Astrocyte (in vitro differentiated cells and primary cell): ENCODE measurements at regions not wholly inside any gene's neighbourhood (a gene's known extent, or its start where the extent isn't known, plus 50 kb on each side); places are given as distances from the start of the nearest gene placed in this dataset.

Experiments
- DNase-seq: peaks from one replicate; pipeline ENCODE4 v3.0.0-alpha.2; 2010; ENCODE audit warnings: low read depth
- FAIRE-seq: peaks from 2 replicates; lab custom pipeline; 2011; peaks lifted over from hg19 to GRCh38; lab: Jason Lieb, UNC
- H2AFZ ChIP-seq: 2 replicates; pipeline ENCODE4 v1.6.0; 2012; ENCODE audit warnings: low read depth, low read length, inconsistent platforms
- H3K27ac ChIP-seq: 2 replicates; pipeline ENCODE4 v1.5.1; 2011; ENCODE audit warnings: low read depth, low read length, inconsistent platforms
- H3K27me3 ChIP-seq: 2 replicates; pipeline ENCODE4 v1.6.0; 2011; ENCODE audit warnings: low read length, inconsistent platforms; ENCODE audit not compliant: insufficient read depth
- H3K36me3 ChIP-seq: 2 replicates; pipeline ENCODE4 v1.5.1; 2011; ENCODE audit warnings: low read length, inconsistent platforms; ENCODE audit not compliant: insufficient read depth
- H3K4me1 ChIP-seq: 2 replicates; pipeline ENCODE4 v1.5.1; 2011; ENCODE audit warnings: low read length, inconsistent platforms; ENCODE audit not compliant: insufficient read depth
- H3K4me2 ChIP-seq: 2 replicates; pipeline ENCODE4 v1.6.0; 2012; ENCODE audit warnings: low read length, inconsistent platforms
- H3K4me3 ChIP-seq: 2 replicates; pipeline ENCODE4 v1.5.1; 2011; ENCODE audit warnings: low read depth, mild to moderate bottlenecking, low read length, inconsistent platforms; ENCODE audit not compliant: insufficient read depth
- H3K79me2 ChIP-seq: 2 replicates; pipeline ENCODE4 v1.6.0; 2012; ENCODE audit warnings: mild to moderate bottlenecking, low read length, inconsistent platforms; ENCODE audit not compliant: insufficient read depth
- H3K9ac ChIP-seq: 2 replicates; pipeline ENCODE4 v1.6.0; 2012; ENCODE audit warnings: mild to moderate bottlenecking, low read length, inconsistent platforms
- H3K9me3 ChIP-seq: 2 replicates; pipeline ENCODE4 v1.5.1; 2012; ENCODE audit warnings: low read depth, mild to moderate bottlenecking, low read length, inconsistent platforms; ENCODE audit not compliant: insufficient read depth
- H4K20me1 ChIP-seq: 2 replicates; pipeline ENCODE4 v1.6.0; 2012; ENCODE audit warnings: low read length, inconsistent platforms; ENCODE audit not compliant: insufficient read depth
- H3K27ac Mint-ChIP-seq: one replicate; pipeline ENCODE4 v1.8.0; 2021; ENCODE audit warnings: mild to moderate bottlenecking, mixed read lengths; ENCODE audit not compliant: unreplicated experiment
- H3K27me3 Mint-ChIP-seq: one replicate; pipeline ENCODE4 v1.8.0; 2021; ENCODE audit warnings: low read depth, mixed read lengths; ENCODE audit not compliant: unreplicated experiment
- H3K36me3 Mint-ChIP-seq: one replicate; pipeline ENCODE4 v1.8.0; 2021; ENCODE audit warnings: low read depth, mixed read lengths; ENCODE audit not compliant: unreplicated experiment
- H3K4me1 Mint-ChIP-seq: one replicate; pipeline ENCODE4 v1.8.0; 2021; ENCODE audit warnings: low read depth, mixed read lengths; ENCODE audit not compliant: unreplicated experiment
- H3K4me3 Mint-ChIP-seq: one replicate; pipeline ENCODE4 v1.8.0; 2021; ENCODE audit warnings: mild to moderate bottlenecking, moderate library complexity, mixed read lengths; ENCODE audit not compliant: unreplicated experiment
- H3K9me3 Mint-ChIP-seq: one replicate; pipeline ENCODE4 v1.8.0; 2021; ENCODE audit warnings: mild to moderate bottlenecking, mixed read lengths; ENCODE audit not compliant: unreplicated experiment
- EZH2 ChIP-seq: IDR thresholded peaks from 2 replicates; pipeline ENCODE4 v1.6.1; 2012; ENCODE audit warnings: mild to moderate bottlenecking, low read length, inconsistent platforms; ENCODE audit not compliant: insufficient read depth
- TF ChIP-seq, protein P1 (sequence below): IDR thresholded peaks from 2 replicates; pipeline ENCODE4 v1.5.1; 2011; ENCODE audit warnings: low read depth, mild to moderate bottlenecking, inconsistent platforms, low read length, moderate library complexity; ENCODE audit not compliant: insufficient read depth

DNA sequence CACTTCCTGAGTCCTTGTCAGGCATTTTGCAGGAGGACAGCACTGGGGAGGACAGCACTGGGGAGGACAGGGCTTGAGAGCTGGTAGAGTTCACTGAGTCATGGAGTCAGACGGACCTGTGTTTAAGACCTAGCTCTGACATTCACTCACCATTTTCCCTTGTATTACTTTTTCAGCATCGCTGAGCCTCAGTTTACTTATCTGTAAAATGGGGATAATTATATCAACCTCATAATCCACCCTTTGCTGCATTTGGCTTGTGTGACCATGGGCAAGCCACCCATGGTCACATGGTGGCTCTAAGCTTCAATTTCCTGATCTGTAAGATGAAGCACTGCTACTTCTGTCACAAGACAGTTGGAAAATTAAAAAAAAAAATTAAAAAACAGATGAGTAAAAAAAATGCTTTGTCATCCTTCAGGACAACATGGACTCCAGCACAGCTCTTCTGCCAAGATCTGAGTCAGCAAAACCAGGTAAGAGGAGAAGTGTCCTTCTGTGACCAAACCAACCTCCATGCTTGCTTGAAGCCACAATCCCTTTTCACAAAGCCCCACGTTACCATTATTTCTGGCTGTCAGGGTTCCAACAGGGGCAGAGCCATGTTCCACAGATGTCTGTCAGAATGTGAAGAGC lies 275.5 kb downstream of the RAB28 start:
- H3K9me3 Mint-ChIP-seq: no peaks in the 10 kb centered on the region
- no peaks in the 10 kb centered on the region for H3K9me3 ChIP-seq
- no peak for DNase-seq
- H3K79me2 ChIP-seq: no peaks in the 10 kb centered on the region
- no peaks in the 10 kb centered on the region for H3K36me3 Mint-ChIP-seq
- H2AFZ ChIP-seq: no peak overlapping the region
- H3K4me3 ChIP-seq: no peak overlapping the region
- FAIRE-seq: no peak
- no peak overlapping the region for H3K4me2 ChIP-seq
- no peaks in the 10 kb centered on the region for H4K20me1 ChIP-seq
- peaks cover 3% of the 10 kb centered on the region for H3K27me3 Mint-ChIP-seq
- H3K27me3 ChIP-seq: no peaks in the 10 kb centered on the region
- H3K4me3 Mint-ChIP-seq: no peak overlapping the region
- no peaks in the 10 kb centered on the region for H3K4me1 ChIP-seq
- no peaks in the 10 kb centered on the region for H3K36me3 ChIP-seq
- H3K4me1 Mint-ChIP-seq: no peaks in the 10 kb centered on the region
- no peak overlapping the region for H3K27ac ChIP-seq
- no peak for TF ChIP-seq EZH2
- TF ChIP-seq, protein P1, sequence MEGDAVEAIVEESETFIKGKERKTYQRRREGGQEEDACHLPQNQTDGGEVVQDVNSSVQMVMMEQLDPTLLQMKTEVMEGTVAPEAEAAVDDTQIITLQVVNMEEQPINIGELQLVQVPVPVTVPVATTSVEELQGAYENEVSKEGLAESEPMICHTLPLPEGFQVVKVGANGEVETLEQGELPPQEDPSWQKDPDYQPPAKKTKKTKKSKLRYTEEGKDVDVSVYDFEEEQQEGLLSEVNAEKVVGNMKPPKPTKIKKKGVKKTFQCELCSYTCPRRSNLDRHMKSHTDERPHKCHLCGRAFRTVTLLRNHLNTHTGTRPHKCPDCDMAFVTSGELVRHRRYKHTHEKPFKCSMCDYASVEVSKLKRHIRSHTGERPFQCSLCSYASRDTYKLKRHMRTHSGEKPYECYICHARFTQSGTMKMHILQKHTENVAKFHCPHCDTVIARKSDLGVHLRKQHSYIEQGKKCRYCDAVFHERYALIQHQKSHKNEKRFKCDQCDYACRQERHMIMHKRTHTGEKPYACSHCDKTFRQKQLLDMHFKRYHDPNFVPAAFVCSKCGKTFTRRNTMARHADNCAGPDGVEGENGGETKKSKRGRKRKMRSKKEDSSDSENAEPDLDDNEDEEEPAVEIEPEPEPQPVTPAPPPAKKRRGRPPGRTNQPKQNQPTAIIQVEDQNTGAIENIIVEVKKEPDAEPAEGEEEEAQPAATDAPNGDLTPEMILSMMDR: no peak
- H3K27ac Mint-ChIP-seq: no peak overlapping the region
- H3K9ac ChIP-seq: no peak overlapping the region

DNA sequence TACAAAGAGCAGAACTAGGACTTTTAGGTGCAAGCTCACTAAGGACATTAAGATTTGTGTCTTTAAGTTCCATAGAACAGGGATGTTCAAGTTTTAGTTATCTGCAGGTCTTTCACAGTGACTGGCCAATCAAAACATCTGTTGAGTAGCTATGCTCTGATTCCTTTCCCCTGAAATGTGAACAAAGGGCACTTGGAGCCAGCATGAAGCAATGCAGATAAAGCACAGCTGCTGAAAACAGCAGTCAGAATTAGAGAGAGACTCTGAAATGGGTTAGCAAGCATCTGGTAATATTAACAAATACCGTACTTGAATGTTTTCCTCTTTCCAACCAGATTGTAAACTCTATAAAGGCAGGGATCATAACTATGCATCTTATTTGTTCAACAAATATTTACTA lies 276.9 kb downstream of the RAB28 start:
- Histone ChIP-seq H2AFZ (no peak overlapping the region), H3K27me3 (no peaks in the 10 kb centered on the region), H3K79me2 (no peaks in the 10 kb centered on the region), H3K36me3 (no peaks in the 10 kb centered on the region), H3K4me3 (no peak overlapping the region), H3K27ac (no peak overlapping the region), H3K4me1 (no peaks in the 10 kb centered on the region), H4K20me1 (no peaks in the 10 kb centered on the region), H3K4me2 (no peak overlapping the region), H3K9me3 (no peaks in the 10 kb centered on the region), H3K9ac (no peak overlapping the region)
- DNase-seq (no peak), FAIRE-seq (no peak)
- no peaks in the 10 kb centered on the region for H3K4me1 Mint-ChIP-seq
- H3K27me3 Mint-ChIP-seq: peaks cover 3% of the 10 kb centered on the region
- H3K36me3 Mint-ChIP-seq: no peaks in the 10 kb centered on the region
- no peak overlapping the region for H3K27ac Mint-ChIP-seq
- no peak overlapping the region for H3K4me3 Mint-ChIP-seq
- no peaks in the 10 kb centered on the region for H3K9me3 Mint-ChIP-seq
- TF ChIP-seq, protein P1: no peak
- TF ChIP-seq EZH2: no peak

DNA sequence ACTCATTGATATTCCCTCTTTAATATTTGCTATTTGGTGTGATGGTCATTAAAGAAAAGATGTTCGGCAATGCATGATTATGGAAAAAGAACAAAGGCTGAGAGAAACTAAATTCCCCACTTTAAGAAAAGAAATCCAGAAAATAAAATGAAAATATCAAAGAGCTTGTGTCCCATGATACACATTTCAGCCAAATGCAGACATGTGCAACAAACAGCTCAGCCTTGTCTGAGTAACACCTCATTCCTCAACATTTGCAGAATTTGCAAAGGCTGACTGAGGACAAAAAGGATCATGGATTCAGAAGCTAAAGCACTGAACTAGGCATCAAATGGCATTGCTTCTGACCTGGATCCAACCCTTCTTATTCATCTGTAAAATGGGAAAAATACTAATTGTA lies 281.0 kb downstream of the RAB28 start:
- peaks cover 3% of the 10 kb centered on the region for H3K27me3 Mint-ChIP-seq
- TF ChIP-seq, protein P1: no peak
- TF ChIP-seq EZH2: no peak
- Histone ChIP-seq H3K9ac (no peak overlapping the region), H2AFZ (no peak overlapping the region), H3K9me3 (no peaks in the 10 kb centered on the region), H3K4me2 (no peak overlapping the region), H3K4me3 (no peak overlapping the region), H4K20me1 (no peaks in the 10 kb centered on the region), H3K79me2 (no peaks in the 10 kb centered on the region), H3K4me1 (no peaks in the 10 kb centered on the region), H3K27me3 (no peaks in the 10 kb centered on the region), H3K36me3 (no peaks in the 10 kb centered on the region), H3K27ac (no peak overlapping the region)
- H3K27ac Mint-ChIP-seq: no peak overlapping the region
- H3K36me3 Mint-ChIP-seq: no peaks in the 10 kb centered on the region
- FAIRE-seq (no peak), DNase-seq (no peak)
- no peak overlapping the region for H3K4me3 Mint-ChIP-seq
- H3K9me3 Mint-ChIP-seq: no peaks in the 10 kb centered on the region
- H3K4me1 Mint-ChIP-seq: no peaks in the 10 kb centered on the region
